PC-3 (cell line): ENCODE measurements at regions not wholly inside any gene's neighbourhood (a gene's known extent, or its start where the extent isn't known, plus 50 kb on each side); places are given as distances from the start of the nearest gene placed in this dataset.

Experiments used
- ATAC-seq: fragments of 200-7000 bp; cut with Tn5 transposase; 2 replicates; pipeline ENCODE4 v1.9.1; 2020; ENCODE audit warnings: mild to moderate bottlenecking, moderate library complexity
- BruUV-seq: library from RNA; stranded (reverse); fragments of 400-500 nt; replicated peaks from 2 replicates; lab custom pipeline; 2021; lab: Mats Ljungman, UMichigan
- CTCF ChIA-PET: fragments of 300-600 bp; sonication (Branson Sonifier 250); formaldehyde crosslinking; loops from one replicate; lab custom pipeline; 2022; ENCODE audit warnings: antibody characterized with exemption; lab: Charles Lee
- POLR2A ChIA-PET: fragments of 300-600 bp; sonication (Branson Sonifier 250); formaldehyde crosslinking; loops from one replicate; lab custom pipeline; 2022; ENCODE audit warnings: antibody characterized with exemption; ENCODE audit not compliant: unreplicated experiment; lab: Charles Lee
- DNase-seq: peaks from one replicate; pipeline ENCODE4 v3.0.0-alpha.2; 2015
- H2AFZ ChIP-seq: fragments of 300-600 bp; sonication (generic); 2 replicates; pipeline ENCODE4 v1.6.0; 2016; ENCODE audit warnings: antibody characterized with exemption, low read length
- H3F3A ChIP-seq: fragments of 300-600 bp; sonication (generic); one replicate; pipeline ENCODE4 v1.6.0; 2017; ENCODE audit warnings: antibody characterized with exemption, low read length, control low read depth, mild to moderate bottlenecking; ENCODE audit not compliant: unreplicated experiment
- H3K27ac ChIP-seq: fragments of 300-600 bp; sonication (generic); 2 replicates; pipeline ENCODE4 v1.5.1; 2016; ENCODE audit warnings: mild to moderate bottlenecking, low read length
- H3K27me3 ChIP-seq: fragments of 300-600 bp; sonication (generic); 2 replicates; pipeline ENCODE4 v1.6.1; 2016; ENCODE audit warnings: low read length, mixed read lengths
- H3K36me3 ChIP-seq: fragments of 300-600 bp; sonication (generic); 2 replicates; pipeline ENCODE4 v1.6.1; 2016; ENCODE audit warnings: low read depth, mixed run types, low read length, mixed read lengths
- H3K4me1 ChIP-seq: fragments of 300-600 bp; sonication (generic); 2 replicates; pipeline ENCODE4 v1.5.1; 2016; ENCODE audit warnings: low read length; ENCODE audit not compliant: insufficient read depth
- H3K4me2 ChIP-seq: fragments of 300-600 bp; sonication (generic); 2 replicates; pipeline ENCODE4 v1.6.0; 2016; ENCODE audit warnings: low read length
- H3K4me3 ChIP-seq: fragments of 300-600 bp; sonication (generic); 2 replicates; pipeline ENCODE4 v1.5.1; 2016; ENCODE audit warnings: mild to moderate bottlenecking, low read length, mixed read lengths
- H3K79me2 ChIP-seq: fragments of 300-600 bp; sonication (generic); 2 replicates; pipeline ENCODE4 v1.6.1; 2017; ENCODE audit warnings: low read length, mixed read lengths
- H3K9ac ChIP-seq: fragments of 300-600 bp; sonication (generic); 2 replicates; pipeline ENCODE4 v1.6.0; 2016; ENCODE audit warnings: mild to moderate bottlenecking, low read length
- H3K9me2 ChIP-seq: fragments of 300-600 bp; sonication (generic); replicated peaks from 2 replicates; pipeline ENCODE4 v1.6.1; 2016; ENCODE audit warnings: mixed run types, low read length, mixed read lengths
- H3K9me3 ChIP-seq: fragments of 300-600 bp; sonication (generic); 2 replicates; pipeline ENCODE4 v1.6.1; 2016; ENCODE audit warnings: low read length, mixed read lengths
- H4K20me1 ChIP-seq: fragments of 300-600 bp; sonication (generic); 2 replicates; pipeline ENCODE4 v1.6.1; 2016; ENCODE audit warnings: low read length, mixed read lengths
- EZH2 ChIP-seq: fragments of 300-600 bp; sonication (generic); IDR thresholded peaks from one replicate; pipeline ENCODE4 v1.6.1; 2017; ENCODE audit warnings: antibody characterized with exemption, mild to moderate bottlenecking, low read length; ENCODE audit not compliant: unreplicated experiment
- EZH2phosphoT487 ChIP-seq: fragments of 300-600 bp; sonication (generic); IDR thresholded peaks from 2 replicates; pipeline ENCODE4 v1.6.1; 2018; ENCODE audit warnings: mild to moderate bottlenecking, antibody characterized with exemption, low read length, borderline replicate concordance
- intact Hi-C: fragments of 100-400 bp; cut with micrococcal nuclease; formaldehyde crosslinking; loops from 2 replicates; pipeline ENCODE4 v1.9.0; 2023
- TF ChIP-seq, protein P1 (sequence below): fragments of 300-600 bp; sonication (generic); conservative IDR thresholded peaks from 2 replicates; pipeline ENCODE4 v1.5.1; 2017; ENCODE audit warnings: antibody characterized with exemption, low read depth, mild to moderate bottlenecking, low read length

- Histone ChIP-seq H3K4me2 (no peak overlapping the region), H4K20me1 (no peaks in the 10 kb centered on the region), H3F3A (no peaks in the 10 kb centered on the region), H3K9me3 (no peaks in the 10 kb centered on the region), H3K4me1 (peaks cover 6% of the 10 kb centered on the region), H3K79me2 (no peaks in the 10 kb centered on the region), H3K9ac (no peak overlapping the region), H3K9me2 (no peaks in the 10 kb centered on the region), H2AFZ (no peak overlapping the region), H3K27me3 (no peaks in the 10 kb centered on the region), H3K27ac (no peak overlapping the region), H3K36me3 (no peaks in the 10 kb centered on the region), H3K4me3 (no peak overlapping the region)
- ATAC-seq (no peak), DNase-seq (no peak)
- POLR2A ChIA-PET: no interaction called here
- no TSS peak for BruUV-seq
- CTCF ChIA-PET: no interaction called here
- intact Hi-C loops: no loop called here
- TF ChIP-seq, protein P1, sequence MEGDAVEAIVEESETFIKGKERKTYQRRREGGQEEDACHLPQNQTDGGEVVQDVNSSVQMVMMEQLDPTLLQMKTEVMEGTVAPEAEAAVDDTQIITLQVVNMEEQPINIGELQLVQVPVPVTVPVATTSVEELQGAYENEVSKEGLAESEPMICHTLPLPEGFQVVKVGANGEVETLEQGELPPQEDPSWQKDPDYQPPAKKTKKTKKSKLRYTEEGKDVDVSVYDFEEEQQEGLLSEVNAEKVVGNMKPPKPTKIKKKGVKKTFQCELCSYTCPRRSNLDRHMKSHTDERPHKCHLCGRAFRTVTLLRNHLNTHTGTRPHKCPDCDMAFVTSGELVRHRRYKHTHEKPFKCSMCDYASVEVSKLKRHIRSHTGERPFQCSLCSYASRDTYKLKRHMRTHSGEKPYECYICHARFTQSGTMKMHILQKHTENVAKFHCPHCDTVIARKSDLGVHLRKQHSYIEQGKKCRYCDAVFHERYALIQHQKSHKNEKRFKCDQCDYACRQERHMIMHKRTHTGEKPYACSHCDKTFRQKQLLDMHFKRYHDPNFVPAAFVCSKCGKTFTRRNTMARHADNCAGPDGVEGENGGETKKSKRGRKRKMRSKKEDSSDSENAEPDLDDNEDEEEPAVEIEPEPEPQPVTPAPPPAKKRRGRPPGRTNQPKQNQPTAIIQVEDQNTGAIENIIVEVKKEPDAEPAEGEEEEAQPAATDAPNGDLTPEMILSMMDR: no peak
- TF ChIP-seq EZH2phosphoT487: no peak
- TF ChIP-seq EZH2: no peak
Observed at GRCh38 chr4:156635051-156635450, 336.5 kb downstream of the PDGFC start.

DNA sequence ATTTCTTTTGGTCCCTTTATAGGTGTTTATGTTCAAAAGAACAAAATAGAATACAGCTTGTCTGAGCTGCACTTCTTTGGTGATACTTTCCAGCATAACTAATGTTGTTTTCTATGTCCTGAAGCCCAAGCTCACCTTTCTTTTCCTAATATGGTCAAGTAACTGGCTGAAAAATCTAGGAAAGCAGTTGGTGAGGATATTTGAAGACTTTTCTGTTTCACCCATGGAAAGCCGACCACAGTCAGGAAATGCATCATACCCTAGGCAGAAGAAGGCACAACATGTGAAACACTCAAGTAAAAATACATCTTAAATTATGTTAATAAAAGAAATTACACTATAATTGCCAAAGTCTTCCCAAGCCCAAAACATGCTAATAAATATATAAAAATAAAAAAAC lies 337.0 kb downstream of the PDGFC start:
- ChIA-PET POLR2A (no interaction called here), CTCF (no interaction called here)
- no peak overlapping the region for H3K27ac ChIP-seq
- H3K79me2 ChIP-seq: no peaks in the 10 kb centered on the region
- H3F3A ChIP-seq: no peaks in the 10 kb centered on the region
- no peaks in the 10 kb centered on the region for H3K36me3 ChIP-seq
- no peak for ATAC-seq
- TF ChIP-seq, protein P1: no peak
- no peak for TF ChIP-seq EZH2phosphoT487
- no peak for TF ChIP-seq EZH2
- H3K4me1 ChIP-seq: peaks cover 6% of the 10 kb centered on the region
- BruUV-seq: no TSS peak
- no peak overlapping the region for H3K4me2 ChIP-seq
- H3K9me3 ChIP-seq: no peaks in the 10 kb centered on the region
- H3K9ac ChIP-seq: no peak overlapping the region
- no peak overlapping the region for H2AFZ ChIP-seq
- H3K9me2 ChIP-seq: no peaks in the 10 kb centered on the region
- H3K4me3 ChIP-seq: no peak overlapping the region
- intact Hi-C loops: no loop called here
- no peaks in the 10 kb centered on the region for H3K27me3 ChIP-seq
- H4K20me1 ChIP-seq: no peaks in the 10 kb centered on the region
- no peak for DNase-seq

DNA sequence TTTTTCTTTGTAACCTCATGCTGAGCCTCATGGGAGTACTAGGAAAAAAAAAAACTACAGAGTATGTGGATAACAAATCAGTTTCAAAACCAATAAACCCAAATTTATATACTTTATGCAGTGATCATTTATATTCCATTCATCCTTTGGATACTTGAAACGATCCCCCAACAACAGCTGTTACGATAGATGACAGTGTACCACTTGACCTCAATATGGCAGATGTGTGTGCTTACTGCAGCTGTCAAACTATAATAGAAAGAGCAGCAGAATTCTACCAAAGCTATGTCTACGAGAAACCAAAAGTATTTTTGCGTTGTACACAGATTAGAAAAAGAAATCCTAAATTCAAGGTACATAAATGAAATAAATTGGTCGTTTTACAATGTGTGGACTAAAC lies 337.8 kb downstream of the PDGFC start:
- CTCF ChIA-PET: no interaction called here

More for the DNA sequence above, 337.8 kb downstream of the PDGFC start:
- no TSS peak for BruUV-seq
- ATAC-seq (no peak), DNase-seq (no peak)
- Histone ChIP-seq H3K27me3 (no peaks in the 10 kb centered on the region), H3K36me3 (no peaks in the 10 kb centered on the region), H3K9me2 (no peaks in the 10 kb centered on the region), H3K4me1 (peaks cover under 1% of the 10 kb centered on the region; the same call in 1 of the 2 replicates), H3K27ac (no peak overlapping the region), H3K9me3 (no peaks in the 10 kb centered on the region), H3K79me2 (no peaks in the 10 kb centered on the region), H2AFZ (no peak overlapping the region), H3K9ac (no peak overlapping the region), H3K4me3 (no peak overlapping the region), H4K20me1 (no peaks in the 10 kb centered on the region), H3F3A (no peaks in the 10 kb centered on the region), H3K4me2 (no peak overlapping the region)
- intact Hi-C loops: no loop called here
- POLR2A ChIA-PET: no interaction called here
- TF ChIP-seq, protein P1: no peak
- TF ChIP-seq EZH2phosphoT487 (no peak), EZH2 (no peak)
